ENCODE measurements at regions not wholly inside any gene's neighbourhood (a gene's known extent, or its start where the extent isn't known, plus 50 kb on each side); places are given as distances from the start of the nearest gene placed in this dataset.

DNA sequence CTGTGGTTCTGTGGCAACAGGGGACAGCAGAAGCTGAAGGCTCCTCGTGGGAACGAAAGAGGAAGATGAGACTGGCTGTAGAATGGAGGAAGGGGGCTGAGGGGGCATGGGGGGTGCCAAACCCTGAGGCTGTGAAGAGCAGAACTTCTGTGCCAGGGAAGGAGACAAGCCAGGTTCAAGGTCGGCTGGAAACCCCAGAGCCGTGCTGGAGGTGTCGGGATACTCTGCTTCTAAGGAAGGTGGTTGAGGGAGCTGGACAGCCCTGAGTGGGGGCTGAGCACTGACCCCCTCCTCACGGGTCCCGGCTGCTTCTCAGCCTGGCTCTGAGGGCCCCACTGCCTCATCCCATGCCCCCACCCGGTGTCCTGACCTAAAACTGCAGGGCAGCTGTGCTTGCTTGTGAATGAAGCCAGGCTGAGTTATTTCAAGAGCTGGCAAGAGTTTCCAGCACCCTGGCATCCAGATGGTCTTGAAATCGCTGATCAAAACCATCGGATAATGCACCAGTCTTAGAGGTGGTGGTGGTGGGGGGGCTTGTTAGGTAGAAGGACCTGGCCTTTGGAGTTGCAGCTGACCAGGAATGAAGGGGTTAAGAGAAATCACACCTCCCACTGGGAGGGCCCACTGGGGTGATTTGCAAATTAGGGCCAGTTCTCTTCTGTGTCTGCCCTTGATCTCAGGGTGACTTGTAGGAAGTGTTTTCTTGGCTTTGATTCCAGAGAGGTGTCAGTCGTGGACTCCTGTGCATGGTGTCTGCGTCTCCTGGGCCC, 218.9 kb upstream of the C1orf174 start:
- ATAC-seq (no peak), DNase-seq (no peak)
- H3K27me3 ChIP-seq: no peaks in the 10 kb centered on the region
- WGBS (ENCODE audit: insufficient coverage, low coverage, low lambda C conversion rate, missing lambda C conversion rate): 35% methylated on average over 8 of the region's 12 CpGs
- H3K4me3 ChIP-seq: no peak overlapping the region
- no peaks in the 10 kb centered on the region for H3K36me3 ChIP-seq
- intact Hi-C loops (cut with DNase I): no loop called here
- TF ChIP-seq POLR2A (IDR thresholded peaks at IDR 0.05): no peak
- TF ChIP-seq, protein P1, sequence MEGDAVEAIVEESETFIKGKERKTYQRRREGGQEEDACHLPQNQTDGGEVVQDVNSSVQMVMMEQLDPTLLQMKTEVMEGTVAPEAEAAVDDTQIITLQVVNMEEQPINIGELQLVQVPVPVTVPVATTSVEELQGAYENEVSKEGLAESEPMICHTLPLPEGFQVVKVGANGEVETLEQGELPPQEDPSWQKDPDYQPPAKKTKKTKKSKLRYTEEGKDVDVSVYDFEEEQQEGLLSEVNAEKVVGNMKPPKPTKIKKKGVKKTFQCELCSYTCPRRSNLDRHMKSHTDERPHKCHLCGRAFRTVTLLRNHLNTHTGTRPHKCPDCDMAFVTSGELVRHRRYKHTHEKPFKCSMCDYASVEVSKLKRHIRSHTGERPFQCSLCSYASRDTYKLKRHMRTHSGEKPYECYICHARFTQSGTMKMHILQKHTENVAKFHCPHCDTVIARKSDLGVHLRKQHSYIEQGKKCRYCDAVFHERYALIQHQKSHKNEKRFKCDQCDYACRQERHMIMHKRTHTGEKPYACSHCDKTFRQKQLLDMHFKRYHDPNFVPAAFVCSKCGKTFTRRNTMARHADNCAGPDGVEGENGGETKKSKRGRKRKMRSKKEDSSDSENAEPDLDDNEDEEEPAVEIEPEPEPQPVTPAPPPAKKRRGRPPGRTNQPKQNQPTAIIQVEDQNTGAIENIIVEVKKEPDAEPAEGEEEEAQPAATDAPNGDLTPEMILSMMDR (IDR thresholded peaks at IDR 0.05): no peak
- no peak overlapping the region for H3K27ac ChIP-seq
- no peaks in the 10 kb centered on the region for H3K9me3 ChIP-seq
- H3K4me1 ChIP-seq: no peaks in the 10 kb centered on the region

DNA sequence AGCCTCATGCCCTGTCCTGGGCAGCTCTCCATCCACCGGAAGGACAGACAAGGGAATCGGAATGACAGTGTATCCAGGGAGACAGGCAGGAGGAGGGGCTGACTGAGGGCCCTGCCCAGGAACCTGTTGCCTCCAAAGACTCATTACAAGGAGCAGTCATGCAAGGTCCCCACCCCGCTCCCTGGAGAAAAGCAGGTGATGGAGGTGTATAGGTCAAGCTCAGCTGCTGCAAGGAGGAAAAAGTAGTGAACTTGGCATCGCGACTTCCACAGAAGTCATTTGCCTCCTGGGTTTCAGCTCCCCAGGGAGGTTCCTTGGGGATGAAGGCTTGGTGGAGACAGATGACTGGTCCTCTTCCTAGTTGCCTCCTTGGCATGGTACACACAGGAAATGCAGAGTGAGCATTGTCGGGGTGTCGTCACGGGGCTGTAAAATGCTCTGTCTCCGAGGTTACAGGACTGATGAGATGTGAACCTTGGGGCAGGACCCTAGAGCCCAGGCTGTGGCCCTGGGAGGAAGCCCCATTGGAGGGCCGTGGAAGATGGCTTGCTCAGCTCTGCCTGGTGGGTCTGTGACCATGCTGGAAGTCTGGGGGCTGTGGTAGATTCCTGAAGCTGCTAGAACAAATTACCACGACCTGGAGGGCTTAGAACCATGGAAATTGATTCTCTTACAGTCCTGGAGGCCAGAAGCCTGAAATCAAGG, 219.6 kb upstream of the C1orf174 start:
- no peaks in the 10 kb centered on the region for H3K36me3 ChIP-seq
- TF ChIP-seq, protein P1 (IDR thresholded peaks at IDR 0.05): no peak
- H3K4me3 ChIP-seq: no peak overlapping the region
- no peaks in the 10 kb centered on the region for H3K9me3 ChIP-seq
- WGBS (ENCODE audit: insufficient coverage, low coverage, low lambda C conversion rate, missing lambda C conversion rate): 50% methylated on average over 8 of the region's 11 CpGs
- no peaks in the 10 kb centered on the region for H3K27me3 ChIP-seq
- DNase-seq (peak in 1 of 3 donors; percentile 26), ATAC-seq (no peak)
- intact Hi-C loops (cut with DNase I): no loop called here
- no peak overlapping the region for H3K27ac ChIP-seq
- no peaks in the 10 kb centered on the region for H3K4me1 ChIP-seq

DNA sequence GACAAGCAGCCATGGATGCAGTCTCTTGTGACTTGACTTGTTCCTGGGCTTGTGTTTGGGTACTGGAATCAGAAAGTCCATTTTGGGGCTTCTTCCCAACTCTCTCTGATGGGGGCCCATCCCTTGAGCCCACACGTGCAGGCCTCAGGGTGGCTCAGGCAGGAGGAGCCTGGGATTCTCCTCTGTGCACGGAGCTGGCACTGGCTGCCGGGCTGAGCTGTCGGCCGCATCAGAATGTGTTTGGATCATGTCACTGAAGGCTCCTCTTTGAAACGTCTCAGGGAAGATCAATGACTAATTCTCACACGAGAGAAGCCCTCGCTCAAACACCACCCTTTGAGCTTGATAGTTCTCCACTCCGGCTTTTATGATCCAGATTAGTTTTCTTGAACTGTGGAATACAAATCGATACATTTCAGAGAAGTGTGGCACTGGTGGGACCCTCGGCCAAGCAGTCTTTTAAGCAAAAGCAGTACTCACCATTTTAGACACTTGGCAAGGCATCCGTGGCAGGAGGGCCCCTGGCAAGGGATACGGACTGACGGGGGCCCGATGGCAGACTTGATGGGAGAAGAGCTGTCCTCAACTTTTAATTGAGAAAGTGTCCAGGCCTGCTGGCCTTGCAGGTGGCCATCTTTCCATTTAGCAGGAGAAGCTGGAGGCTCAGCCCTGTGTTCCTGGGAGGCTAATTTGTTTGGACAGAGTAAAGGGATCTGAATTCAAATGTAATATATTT, 220.7 kb upstream of the C1orf174 start:
- no peaks in the 10 kb centered on the region for H3K27me3 ChIP-seq
- no peak overlapping the region for H3K27ac ChIP-seq
- 41% methylated on average over 8 of the region's 15 CpGs for WGBS (ENCODE audit: insufficient coverage, low coverage, low lambda C conversion rate, missing lambda C conversion rate)
- no peaks in the 10 kb centered on the region for H3K9me3 ChIP-seq
- ATAC-seq: no peak
- no peaks in the 10 kb centered on the region for H3K36me3 ChIP-seq
- intact Hi-C loops (cut with DNase I): no loop called here
- H3K4me1 ChIP-seq: no peaks in the 10 kb centered on the region
- DNase-seq: no peak
- H3K4me3 ChIP-seq: no peak overlapping the region
- no peak for TF ChIP-seq POLR2A (IDR thresholded peaks at IDR 0.05)
- TF ChIP-seq, protein P1 (IDR thresholded peaks at IDR 0.05): no peak

DNA sequence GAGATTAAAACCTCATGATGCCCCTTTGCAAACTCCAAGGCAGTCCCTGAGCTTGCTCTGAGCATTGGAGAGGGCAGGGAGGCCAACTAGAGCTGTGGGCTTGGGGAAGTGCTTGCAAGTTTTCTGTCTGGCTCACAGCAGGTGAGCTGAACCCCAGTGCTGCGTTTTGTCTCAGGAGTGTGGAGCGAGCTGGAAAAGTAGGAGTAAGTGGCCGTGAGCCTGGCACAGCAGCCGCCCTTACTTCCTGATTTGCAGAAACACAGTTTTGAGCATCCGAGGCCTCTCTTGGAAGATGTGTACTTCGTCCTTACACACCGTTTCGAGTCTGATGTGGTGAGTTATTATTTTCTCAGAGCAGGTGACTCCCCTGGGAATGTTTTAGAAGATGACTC, 221.2 kb upstream of the C1orf174 start:
- Histone ChIP-seq H3K9me3 (no peaks in the 10 kb centered on the region), H3K36me3 (no peaks in the 10 kb centered on the region), H3K4me3 (no peak overlapping the region), H3K27ac (no peak overlapping the region), H3K27me3 (no peaks in the 10 kb centered on the region), H3K4me1 (no peaks in the 10 kb centered on the region)
- ATAC-seq: no peak
- DNase-seq: peak in 1 of 3 donors; percentile 32
- 38% methylated on average over 7 of the region's 8 CpGs for WGBS (ENCODE audit: insufficient coverage, low coverage, low lambda C conversion rate, missing lambda C conversion rate)
- TF ChIP-seq, protein P1 (IDR thresholded peaks at IDR 0.05): no peak
- TF ChIP-seq POLR2A (IDR thresholded peaks at IDR 0.05): no peak
- intact Hi-C loops (cut with DNase I): no loop called here

Measured in right lobe of liver (tissue), 6 donors.